Head of caudate nucleus (tissue), 42 donors: ENCODE measurements at regions not wholly inside any gene's neighbourhood (a gene's known extent, or its start where the extent isn't known, plus 50 kb on each side); places are given as distances from the start of the nearest gene placed in this dataset.
"Not testable (repeated sequence)": the region's sequence is repeated elsewhere in the genome, so short reads cannot be mapped to it uniquely, and the experiment has no call there.

Experiments used
- DNase-seq, 42 donors: peaks; one replicate each; pipeline versions ENCODE4 v3.0.0 to v3.0.0-alpha.2; 2020 to 2021; ENCODE audit warnings: mixed read lengths in 7 of 42
- intact Hi-C: fragments of 100-400 bp; cut with DNase I; formaldehyde crosslinking; loops from one replicate; pipeline ENCODE4 v1.15.0; 2022

- intact Hi-C loops, result no loop called here
- no peak for DNase-seq
Observed at GRCh38 chr10:33835556-33835955, 501.1 kb upstream of the NRP1 start.

- intact Hi-C loops, result no loop called here
- DNase-seq, result no peak
Observed at GRCh38 chr10:33833566-33833965, 499.1 kb upstream of the NRP1 start.

- intact Hi-C loops, result no loop called here
- DNase-seq, result no peak
Observed at GRCh38 chr10:33832124-33832787, 497.8 kb upstream of the NRP1 start.

GRCh38 chr10:33831591-33831990 lies 497.1 kb upstream of the NRP1 start:
- intact Hi-C loops, result no loop called here
- no peak for DNase-seq

GRCh38 chr10:33829899-33830298 lies 495.4 kb upstream of the NRP1 start:
- intact Hi-C loops, DNase-seq: not testable (repeated sequence)

- no peak for DNase-seq
- intact Hi-C loops, result no loop called here
Observed at GRCh38 chr10:33828592-33828991, 494.1 kb upstream of the NRP1 start.

GRCh38 chr10:33826186-33826585 lies 491.7 kb upstream of the NRP1 start:
- intact Hi-C loops, result no loop called here
- no peak for DNase-seq

- intact Hi-C loops, result no loop called here
- no peak for DNase-seq
Observed at GRCh38 chr10:33822774-33823173, 488.3 kb upstream of the NRP1 start.

GRCh38 chr10:33820531-33820930 lies 486.1 kb upstream of the NRP1 start:
- no peak for DNase-seq
- intact Hi-C loops, result no loop called here

- intact Hi-C loops, result no loop called here
- no peak for DNase-seq
Observed at GRCh38 chr10:33819206-33819605, 484.7 kb upstream of the NRP1 start.

GRCh38 chr10:33818343-33818742 lies 483.9 kb upstream of the NRP1 start:
- intact Hi-C loops, result no loop called here
- no peak for DNase-seq

- intact Hi-C loops, result no loop called here
Observed at GRCh38 chr10:33817605-33818004, 483.1 kb upstream of the NRP1 start.

GRCh38 chr10:33815776-33816175 lies 481.3 kb upstream of the NRP1 start:
- DNase-seq, result no peak
- intact Hi-C loops, result no loop called here

More at GRCh38 chr10:33817605-33818004, 483.1 kb upstream of the NRP1 start:
- DNase-seq, result no peak

GRCh38 chr10:33813871-33814270 lies 479.4 kb upstream of the NRP1 start:
- DNase-seq, result no peak
- intact Hi-C loops, result no loop called here

GRCh38 chr10:33813415-33813814 lies 478.9 kb upstream of the NRP1 start:
- DNase-seq, result no peak
- intact Hi-C loops, result no loop called here

- intact Hi-C loops, result no loop called here
- no peak for DNase-seq
Observed at GRCh38 chr10:33812586-33812985, 478.1 kb upstream of the NRP1 start.

- no peak for DNase-seq
Observed at GRCh38 chr10:33810986-33811385, 476.5 kb upstream of the NRP1 start.

GRCh38 chr10:33809732-33810131 lies 475.3 kb upstream of the NRP1 start:
- no peak for DNase-seq
- intact Hi-C loops, result no loop called here

More at GRCh38 chr10:33810986-33811385, 476.5 kb upstream of the NRP1 start:
- intact Hi-C loops, result no loop called here

- intact Hi-C loops, result no loop called here
Observed at GRCh38 chr10:33808475-33808874, 474.0 kb upstream of the NRP1 start.

GRCh38 chr10:33807531-33808359 lies 473.3 kb upstream of the NRP1 start:
- DNase-seq, result no peak
- intact Hi-C loops, result no loop called here

More at GRCh38 chr10:33808475-33808874, 474.0 kb upstream of the NRP1 start:
- DNase-seq, result no peak

- no peak for DNase-seq
- intact Hi-C loops, result no loop called here
Observed at GRCh38 chr10:33805831-33806230, 471.4 kb upstream of the NRP1 start.
